ENCODE measurements at regions not wholly inside any gene's neighbourhood (a gene's known extent, or its start where the extent isn't known, plus 50 kb on each side); places are given as distances from the start of the nearest gene placed in this dataset.
"Not testable (repeated sequence)": the region's sequence is repeated elsewhere in the genome, so short reads cannot be mapped to it uniquely, and the experiment has no call there.

- TF ChIP-seq PKNOX1 (IDR thresholded peaks at IDR 0.05); ELF4 (IDR thresholded peaks at IDR 0.05); CTBP1 (IDR thresholded peaks at IDR 0.05; ENCODE audit: borderline replicate concordance); ZNF384 (IDR thresholded peaks at IDR 0.05); TARDBP (IDR thresholded peaks at IDR 0.05); SUZ12 (IDR thresholded peaks at IDR 0.05): not testable (repeated sequence)
These were observed 245.0 kb downstream of the PTGER3 start for GRCh38 chr1:70802625-70803024.

Measured in HEK293T (cell line).